ENCODE measurements at regions not wholly inside any gene's neighbourhood (a gene's known extent, or its start where the extent isn't known, plus 50 kb on each side); places are given as distances from the start of the nearest gene placed in this dataset.

DNA sequence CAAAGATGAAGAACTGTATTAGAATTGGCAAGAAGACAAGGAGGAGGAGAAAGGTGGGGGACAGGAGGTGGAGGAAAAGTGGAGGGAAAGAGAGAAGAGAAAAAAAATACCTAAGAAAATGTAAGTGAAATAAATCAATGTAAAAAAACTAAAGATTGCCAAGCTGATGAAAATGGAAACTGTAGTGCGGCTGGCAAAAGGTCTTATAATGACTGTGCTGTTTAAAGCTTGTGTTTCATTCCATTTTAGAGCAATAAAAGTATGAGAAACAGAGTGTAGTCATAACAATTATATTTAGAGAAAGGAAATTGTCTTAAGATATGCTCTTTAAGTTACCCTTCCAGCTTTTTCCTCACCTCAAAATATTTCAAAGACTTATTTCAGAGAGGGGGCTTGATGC, 670.5 kb upstream of the SEMA6A start:
- H3K9ac ChIP-seq (ENCODE audit: low read length): no peak overlapping the region
- peak overlapping the region; percentile 30 for H3K4me3 ChIP-seq (ENCODE audit: low read length)
- H4K20me1 ChIP-seq (ENCODE audit: insufficient read depth, low read length): no peaks in the 10 kb centered on the region
- H3K27me3 ChIP-seq (ENCODE audit: low read depth, low read length): no peaks in the 10 kb centered on the region
- no peaks in the 10 kb centered on the region for H3K79me2 ChIP-seq (ENCODE audit: low read length)
- H3K4me1 ChIP-seq (ENCODE audit: low read length): peaks cover 48% of the 10 kb centered on the region
- H3K9me3 ChIP-seq (ENCODE audit: insufficient read depth, low read length): peaks cover 7% of the 10 kb centered on the region
- H3K27ac ChIP-seq (ENCODE audit: low read length): peak overlapping the region; percentile 46
- TF ChIP-seq EZH2phosphoT487 (IDR thresholded peaks at IDR 0.05; ENCODE audit: low read depth): no peak
- TF ChIP-seq, protein P1, sequence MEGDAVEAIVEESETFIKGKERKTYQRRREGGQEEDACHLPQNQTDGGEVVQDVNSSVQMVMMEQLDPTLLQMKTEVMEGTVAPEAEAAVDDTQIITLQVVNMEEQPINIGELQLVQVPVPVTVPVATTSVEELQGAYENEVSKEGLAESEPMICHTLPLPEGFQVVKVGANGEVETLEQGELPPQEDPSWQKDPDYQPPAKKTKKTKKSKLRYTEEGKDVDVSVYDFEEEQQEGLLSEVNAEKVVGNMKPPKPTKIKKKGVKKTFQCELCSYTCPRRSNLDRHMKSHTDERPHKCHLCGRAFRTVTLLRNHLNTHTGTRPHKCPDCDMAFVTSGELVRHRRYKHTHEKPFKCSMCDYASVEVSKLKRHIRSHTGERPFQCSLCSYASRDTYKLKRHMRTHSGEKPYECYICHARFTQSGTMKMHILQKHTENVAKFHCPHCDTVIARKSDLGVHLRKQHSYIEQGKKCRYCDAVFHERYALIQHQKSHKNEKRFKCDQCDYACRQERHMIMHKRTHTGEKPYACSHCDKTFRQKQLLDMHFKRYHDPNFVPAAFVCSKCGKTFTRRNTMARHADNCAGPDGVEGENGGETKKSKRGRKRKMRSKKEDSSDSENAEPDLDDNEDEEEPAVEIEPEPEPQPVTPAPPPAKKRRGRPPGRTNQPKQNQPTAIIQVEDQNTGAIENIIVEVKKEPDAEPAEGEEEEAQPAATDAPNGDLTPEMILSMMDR (IDR thresholded peaks at IDR 0.05; ENCODE audit: low read depth, low read length): no peak
- no peak overlapping the region; the same call in 1 of the 2 replicates for H2AFZ ChIP-seq (ENCODE audit: low read depth, low read length)
- H3K4me2 ChIP-seq (ENCODE audit: low read length): peak overlapping the region; percentile 72
- H3K36me3 ChIP-seq (replicated peaks; ENCODE audit: low read depth, low read length): peaks cover 4% of the 10 kb centered on the region

DNA sequence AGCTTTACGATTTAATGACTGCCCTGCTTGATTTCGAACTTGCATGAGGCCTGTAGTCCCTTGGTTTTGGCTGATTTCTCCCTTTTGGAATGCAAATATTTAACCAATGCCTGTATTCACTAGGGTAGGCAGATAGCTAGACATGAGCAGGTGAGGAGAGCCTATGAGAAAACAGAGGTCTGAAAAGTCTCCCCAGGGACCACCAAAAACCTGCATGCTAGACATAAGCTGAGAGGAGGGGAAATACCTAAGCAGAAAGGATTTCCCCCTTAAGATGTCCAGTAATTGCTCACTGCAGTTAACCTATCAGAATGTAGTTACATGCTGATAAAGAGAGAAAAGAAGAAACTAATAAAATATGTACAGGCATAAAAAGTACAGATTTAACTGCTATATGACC, 667.4 kb upstream of the SEMA6A start:
- Histone ChIP-seq H3K27ac (ENCODE audit: low read length) (peak overlapping the region; percentile 73), H4K20me1 (ENCODE audit: insufficient read depth, low read length) (no peaks in the 10 kb centered on the region), H3K4me2 (ENCODE audit: low read length) (peak overlapping the region; percentile 59), H3K79me2 (ENCODE audit: low read length) (no peaks in the 10 kb centered on the region), H2AFZ (ENCODE audit: low read depth, low read length) (no peak overlapping the region), H3K9ac (ENCODE audit: low read length) (no peak overlapping the region), H3K9me3 (ENCODE audit: insufficient read depth, low read length) (peaks cover 7% of the 10 kb centered on the region), H3K27me3 (ENCODE audit: low read depth, low read length) (no peaks in the 10 kb centered on the region), H3K4me3 (ENCODE audit: low read length) (peak overlapping the region; percentile 43), H3K4me1 (ENCODE audit: low read length) (peaks cover 48% of the 10 kb centered on the region), H3K36me3 (replicated peaks; ENCODE audit: low read depth, low read length) (peaks cover 4% of the 10 kb centered on the region)
- TF ChIP-seq, protein P1 (IDR thresholded peaks at IDR 0.05; ENCODE audit: low read depth, low read length): no peak
- TF ChIP-seq EZH2phosphoT487 (IDR thresholded peaks at IDR 0.05; ENCODE audit: low read depth): no peak

DNA sequence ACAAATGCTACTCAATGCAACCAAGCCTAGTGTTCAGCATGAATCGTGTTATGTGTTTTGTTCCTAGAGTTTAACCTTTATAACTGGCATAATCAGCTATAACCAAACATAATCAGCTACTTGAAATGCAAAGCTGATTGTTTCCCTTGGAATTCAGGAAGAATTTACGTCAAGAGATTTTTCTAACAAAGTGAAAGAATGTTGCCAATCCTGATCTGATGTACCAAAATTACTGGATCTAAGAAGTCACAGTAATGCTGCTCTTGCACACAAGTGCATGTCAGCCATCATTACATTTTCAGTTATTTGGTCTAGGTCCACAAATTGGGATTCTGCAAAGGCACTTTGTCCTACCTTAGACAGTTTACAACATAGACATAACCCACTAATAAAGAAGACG, 662.3 kb upstream of the SEMA6A start:
- H3K4me3 ChIP-seq (ENCODE audit: low read length): no peak overlapping the region
- no peak overlapping the region for H3K4me2 ChIP-seq (ENCODE audit: low read length)
- H3K9me3 ChIP-seq (ENCODE audit: insufficient read depth, low read length): peaks cover 7% of the 10 kb centered on the region
- H3K36me3 ChIP-seq (replicated peaks; ENCODE audit: low read depth, low read length): peaks cover 4% of the 10 kb centered on the region
- peaks cover 7% of the 10 kb centered on the region for H3K4me1 ChIP-seq (ENCODE audit: low read length)
- no peak overlapping the region for H2AFZ ChIP-seq (ENCODE audit: low read depth, low read length)
- no peaks in the 10 kb centered on the region for H3K79me2 ChIP-seq (ENCODE audit: low read length)
- no peak overlapping the region for H3K9ac ChIP-seq (ENCODE audit: low read length)
- TF ChIP-seq EZH2phosphoT487 (IDR thresholded peaks at IDR 0.05; ENCODE audit: low read depth): no peak
- TF ChIP-seq, protein P1 (IDR thresholded peaks at IDR 0.05; ENCODE audit: low read depth, low read length): no peak
- no peaks in the 10 kb centered on the region for H4K20me1 ChIP-seq (ENCODE audit: insufficient read depth, low read length)
- no peaks in the 10 kb centered on the region for H3K27me3 ChIP-seq (ENCODE audit: low read depth, low read length)
- H3K27ac ChIP-seq (ENCODE audit: low read length): no peak overlapping the region

DNA sequence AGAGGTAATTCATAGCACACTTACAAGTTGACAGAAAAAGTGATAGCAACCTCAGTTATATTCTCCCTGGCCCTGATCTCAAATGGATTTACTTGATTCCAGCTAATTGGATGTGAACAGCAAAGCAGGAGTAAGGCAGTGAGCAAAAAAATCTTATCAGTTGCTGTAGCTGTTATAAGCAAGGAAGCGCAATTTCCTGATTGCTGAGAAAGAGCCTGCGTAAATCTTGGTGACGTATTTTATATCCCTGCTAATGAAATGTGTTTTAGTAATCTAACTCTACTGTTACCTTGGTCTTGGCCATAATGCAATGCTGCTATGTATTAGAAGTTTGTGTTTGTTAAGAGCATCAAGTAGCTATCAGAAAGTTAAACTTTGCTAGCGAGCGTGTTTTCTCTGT, 661.2 kb upstream of the SEMA6A start:
- Histone ChIP-seq H4K20me1 (ENCODE audit: insufficient read depth, low read length) (no peaks in the 10 kb centered on the region), H3K4me2 (ENCODE audit: low read length) (no peak overlapping the region), H3K36me3 (replicated peaks; ENCODE audit: low read depth, low read length) (no peaks in the 10 kb centered on the region), H3K4me1 (ENCODE audit: low read length) (no peaks in the 10 kb centered on the region), H3K79me2 (ENCODE audit: low read length) (no peaks in the 10 kb centered on the region), H3K4me3 (ENCODE audit: low read length) (no peak overlapping the region), H3K27ac (ENCODE audit: low read length) (no peak overlapping the region), H3K9ac (ENCODE audit: low read length) (no peak overlapping the region), H3K9me3 (ENCODE audit: insufficient read depth, low read length) (no peaks in the 10 kb centered on the region), H2AFZ (ENCODE audit: low read depth, low read length) (no peak overlapping the region), H3K27me3 (ENCODE audit: low read depth, low read length) (no peaks in the 10 kb centered on the region)
- TF ChIP-seq, protein P1 (IDR thresholded peaks at IDR 0.05; ENCODE audit: low read depth, low read length): no peak

All from OCI-LY3 (cell line).